Aorta (tissue), 5 donors: ENCODE measurements at regions not wholly inside any gene's neighbourhood (a gene's known extent, or its start where the extent isn't known, plus 50 kb on each side); places are given as distances from the start of the nearest gene placed in this dataset.
"Not testable (repeated sequence)": the region's sequence is repeated elsewhere in the genome, so short reads cannot be mapped to it uniquely, and the experiment has no call there.

Source experiments
- ATAC-seq: fragments of 200-7000 bp; cut with Tn5 transposase; one replicate; pipeline ENCODE4 v1.9.1; 2022; ENCODE audit warnings: moderate library complexity; ENCODE audit not compliant: low FRiP score
- DNase-seq, 2 donors: peaks; one replicate each; pipeline ENCODE4 v3.0.0-alpha.2; 2020
- H3K27ac ChIP-seq, 2 donors: one replicate each; pipeline ENCODE4 v1.5.1; 2013; ENCODE audit warnings: low read length in 2 of 2, mild to moderate bottlenecking in 2 of 2, moderate library complexity in 2 of 2, control low read depth in 1 of 2, inconsistent platforms in 1 of 2, low read depth in 1 of 2
- H3K27me3 ChIP-seq, 2 donors: one replicate each; pipeline ENCODE4 v1.6.1; 2013; ENCODE audit warnings: control low read depth in 1 of 2, low read length in 1 of 2, mild to moderate bottlenecking in 1 of 2, moderate library complexity in 1 of 2; ENCODE audit not compliant: insufficient read depth in 2 of 2, control insufficient read depth in 1 of 2
- H3K36me3 ChIP-seq, 2 donors: one replicate each; pipeline ENCODE4 v1.6.1; 2013; ENCODE audit warnings: control low read depth in 1 of 2, low read length in 1 of 2, mild to moderate bottlenecking in 1 of 2; ENCODE audit not compliant: insufficient read depth in 2 of 2, control insufficient read depth in 1 of 2
- H3K4me1 ChIP-seq, 2 donors: one replicate each; pipeline ENCODE4 v1.6.1; 2013; ENCODE audit warnings: low read length in 2 of 2, control low read depth in 1 of 2, mild to moderate bottlenecking in 1 of 2, moderate library complexity in 1 of 2; ENCODE audit not compliant: insufficient read depth in 2 of 2, control insufficient read depth in 1 of 2
- H3K4me3 ChIP-seq, 2 donors: one replicate each; pipeline ENCODE4 v1.5.1; 2013; ENCODE audit warnings: low read length in 2 of 2, control low read depth in 1 of 2, mild to moderate bottlenecking in 1 of 2
- H3K9me3 ChIP-seq: one replicate; pipeline ENCODE4 v1.6.1; 2013; ENCODE audit warnings: mild to moderate bottlenecking, low read length; ENCODE audit not compliant: control insufficient read depth
- WGBS, 2 donors: extraction: QIAGEN DNeasy Blood & Tissue Kit; methylation state at CpG; one replicate each; pipeline ENCODE4 v1.1.7; 2013; 5-methylcytosine and 5-hydroxymethylcytosine counted together
- intact Hi-C, 2 donors: fragments of 100-400 bp; cut with DNase I; formaldehyde crosslinking; loops; one replicate each; pipeline versions ENCODE4 v1.14.2 to v1.15.0; 2022
- donor health status: healthy with polysubstance abuse.
- donor health status: Bipolar disorder and iron deficiency.
- donor health status: DM: no; HTN: no; CAD: no.
- donor health status: DM: no; HTN: no; CAD: no.
- donor health status: DM: yes; HTN: yes; CAD: no.

- intact Hi-C loops = loop anchor here in 1 of 2 donors (10.0 kb wide), 1 partner anchor 885 kb away; no protein-coding TSS in a partner anchor
- WGBS, 2 donors = 60 to 61% methylated on average over 3 of the region's 3 CpGs
- Histone ChIP-seq H3K27ac (no peak overlapping the region), H3K27me3 (no peaks in the 10 kb centered on the region), H3K4me1 (no peaks in the 10 kb centered on the region), H3K9me3 (peaks cover 1% of the 10 kb centered on the region), H3K4me3 (no peak overlapping the region), H3K36me3 (no peaks in the 10 kb centered on the region)
- DNase-seq = peak in 1 of 2 donors; percentile 51
- no peak for ATAC-seq
Measured at GRCh38 chr3:82640254-82640653, 878.8 kb upstream of the GBE1 start.

GRCh38 chr3:82637574-82637973, 876.1 kb upstream of the GBE1 start:
- Histone ChIP-seq H3K4me1 (no peaks in the 10 kb centered on the region), H3K4me3 (no peak overlapping the region), H3K27ac (no peak overlapping the region), H3K9me3 (peaks cover 1% of the 10 kb centered on the region), H3K27me3 (no peaks in the 10 kb centered on the region), H3K36me3 (no peaks in the 10 kb centered on the region)
- intact Hi-C loops = no loop called here
- ATAC-seq (no peak), DNase-seq (no peak)
- WGBS, 2 donors = 58 to 60% methylated on average over 5 of the region's 5 CpGs

GRCh38 chr3:82636177-82636576, 874.7 kb upstream of the GBE1 start:
- WGBS, 2 donors = 67 to 75% methylated on average over 1 of the region's 1 CpG
- no peaks in the 10 kb centered on the region for H3K9me3 ChIP-seq
- H3K4me3 ChIP-seq = no peak overlapping the region
- H3K4me1 ChIP-seq = no peaks in the 10 kb centered on the region
- H3K27me3 ChIP-seq = no peaks in the 10 kb centered on the region
- DNase-seq = no peak
- intact Hi-C loops = no loop called here
- no peak for ATAC-seq
- no peak overlapping the region for H3K27ac ChIP-seq
- H3K36me3 ChIP-seq = no peaks in the 10 kb centered on the region

GRCh38 chr3:82633319-82633718, 871.9 kb upstream of the GBE1 start:
- 43 to 46% methylated on average over 1 of the region's 1 CpG for WGBS, 2 donors
- H3K9me3 ChIP-seq = no peaks in the 10 kb centered on the region
- no peak for DNase-seq
- no peaks in the 10 kb centered on the region for H3K36me3 ChIP-seq
- H3K4me1 ChIP-seq = no peaks in the 10 kb centered on the region
- intact Hi-C loops = no loop called here
- H3K4me3 ChIP-seq = no peak overlapping the region
- ATAC-seq = no peak
- no peak overlapping the region for H3K27ac ChIP-seq
- H3K27me3 ChIP-seq = no peaks in the 10 kb centered on the region

- intact Hi-C loops = no loop called here
- no peak for DNase-seq
- Histone ChIP-seq H3K27ac (no peak overlapping the region), H3K9me3 (no peaks in the 10 kb centered on the region), H3K27me3 (no peaks in the 10 kb centered on the region), H3K4me3 (no peak overlapping the region), H3K36me3 (no peaks in the 10 kb centered on the region), H3K4me1 (no peaks in the 10 kb centered on the region)
- ATAC-seq = no peak
- 90 to 91% methylated on average over 3 of the region's 3 CpGs for WGBS, 2 donors
Measured at GRCh38 chr3:82629937-82630336, 868.5 kb upstream of the GBE1 start.

GRCh38 chr3:82628385-82629014, 867.1 kb upstream of the GBE1 start:
- intact Hi-C loops = no loop called here
- DNase-seq = no peak
- no peaks in the 10 kb centered on the region for H3K4me1 ChIP-seq
- H3K9me3 ChIP-seq = peaks cover 2% of the 10 kb centered on the region
- no peaks in the 10 kb centered on the region for H3K36me3 ChIP-seq
- no peak overlapping the region for H3K4me3 ChIP-seq
- no peaks in the 10 kb centered on the region for H3K27me3 ChIP-seq
- H3K27ac ChIP-seq = no peak overlapping the region
- no peak for ATAC-seq
- WGBS, 2 donors = 74 to 88% methylated on average over 4 of the region's 4 CpGs

GRCh38 chr3:82627733-82628132, 866.3 kb upstream of the GBE1 start:
- intact Hi-C loops = no loop called here
- H3K27ac ChIP-seq = no peak overlapping the region
- ATAC-seq (no peak), DNase-seq (no peak)
- WGBS, 2 donors = 92 to 95% methylated on average over 5 of the region's 5 CpGs
- no peak overlapping the region for H3K4me3 ChIP-seq
- H3K36me3 ChIP-seq = no peaks in the 10 kb centered on the region
- H3K4me1 ChIP-seq = no peaks in the 10 kb centered on the region
- no peaks in the 10 kb centered on the region for H3K27me3 ChIP-seq
- peaks cover 2% of the 10 kb centered on the region for H3K9me3 ChIP-seq

- H3K9me3 ChIP-seq, H3K4me1 ChIP-seq, H3K27me3 ChIP-seq, H3K4me3 ChIP-seq, intact Hi-C loops, DNase-seq, ATAC-seq, H3K36me3 ChIP-seq, H3K27ac ChIP-seq: not testable (repeated sequence)
- WGBS, 2 donors = 60 to 68% methylated on average over 3 of the region's 3 CpGs
Measured at GRCh38 chr3:82620744-82621143, 859.3 kb upstream of the GBE1 start.

GRCh38 chr3:82618594-82618993, 857.1 kb upstream of the GBE1 start:
- ATAC-seq = no peak
- no peak for DNase-seq
- H3K27ac ChIP-seq = no peak overlapping the region
- no peaks in the 10 kb centered on the region for H3K36me3 ChIP-seq
- H3K27me3 ChIP-seq = no peaks in the 10 kb centered on the region
- no peaks in the 10 kb centered on the region for H3K9me3 ChIP-seq
- no peak overlapping the region for H3K4me3 ChIP-seq
- intact Hi-C loops = no loop called here
- no peaks in the 10 kb centered on the region for H3K4me1 ChIP-seq
